DOHH2 (cell line): ENCODE measurements at regions not wholly inside any gene's neighbourhood (a gene's known extent, or its start where the extent isn't known, plus 50 kb on each side); places are given as distances from the start of the nearest gene placed in this dataset.

ENCODE experiments used
- CTCF ChIP-seq: fragments of 200-600 bp; sonication (generic); IDR thresholded peaks from one replicate; pipeline ENCODE4 v1.5.1; 2014; ENCODE audit warnings: antibody characterized with exemption, mild to moderate bottlenecking, low read depth, low read length; ENCODE audit not compliant: poor library complexity, severe bottlenecking
- EZH2phosphoT487 ChIP-seq: fragments of 200-600 bp; sonication (generic); IDR thresholded peaks from 2 replicates; pipeline ENCODE4 v1.6.1; 2017; ENCODE audit warnings: borderline replicate concordance, mild to moderate bottlenecking, antibody characterized with exemption, low read length, moderate library complexity, mixed read lengths

DNA sequence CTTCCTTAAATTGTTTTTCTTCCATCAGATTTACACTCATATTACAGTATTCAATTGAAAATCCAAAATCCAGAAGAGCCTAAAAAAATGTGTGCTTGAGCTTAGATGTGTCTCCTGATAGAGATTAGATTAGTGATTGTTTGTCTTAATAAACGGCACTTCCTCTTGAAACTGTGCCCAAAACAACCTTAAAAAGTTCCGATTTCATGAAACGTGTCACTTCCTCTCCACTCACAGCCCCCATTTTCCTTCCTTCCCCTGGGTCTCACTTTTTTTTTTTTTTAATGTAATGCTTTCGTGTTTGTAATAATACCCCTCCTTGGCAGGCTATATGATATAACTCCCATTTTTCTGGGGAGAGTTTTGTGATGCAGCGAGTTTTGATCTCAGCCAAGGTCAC, 114.8 kb upstream of the ADO start:
- no peak for TF ChIP-seq CTCF
- TF ChIP-seq EZH2phosphoT487 = no peak
